PC-3 (cell line): ENCODE measurements at regions not wholly inside any gene's neighbourhood (a gene's known extent, or its start where the extent isn't known, plus 50 kb on each side); places are given as distances from the start of the nearest gene placed in this dataset.
"Not testable (repeated sequence)": the region's sequence is repeated elsewhere in the genome, so short reads cannot be mapped to it uniquely, and the experiment has no call there.

Experiments
- ATAC-seq: fragments of 200-7000 bp; cut with Tn5 transposase; 2 replicates; pipeline ENCODE4 v1.9.1; 2020; ENCODE audit warnings: mild to moderate bottlenecking, moderate library complexity
- BruUV-seq: library from RNA; stranded (reverse); fragments of 400-500 nt; replicated peaks from 2 replicates; lab custom pipeline; 2021; lab: Mats Ljungman, UMichigan
- CTCF ChIA-PET: fragments of 300-600 bp; sonication (Branson Sonifier 250); formaldehyde crosslinking; loops from one replicate; lab custom pipeline; 2022; ENCODE audit warnings: antibody characterized with exemption; lab: Charles Lee
- POLR2A ChIA-PET: fragments of 300-600 bp; sonication (Branson Sonifier 250); formaldehyde crosslinking; loops from one replicate; lab custom pipeline; 2022; ENCODE audit warnings: antibody characterized with exemption; ENCODE audit not compliant: unreplicated experiment; lab: Charles Lee
- DNase-seq: peaks from one replicate; pipeline ENCODE4 v3.0.0-alpha.2; 2015
- H2AFZ ChIP-seq: fragments of 300-600 bp; sonication (generic); 2 replicates; pipeline ENCODE4 v1.6.0; 2016; ENCODE audit warnings: antibody characterized with exemption, low read length
- H3F3A ChIP-seq: fragments of 300-600 bp; sonication (generic); one replicate; pipeline ENCODE4 v1.6.0; 2017; ENCODE audit warnings: antibody characterized with exemption, low read length, control low read depth, mild to moderate bottlenecking; ENCODE audit not compliant: unreplicated experiment
- H3K27ac ChIP-seq: fragments of 300-600 bp; sonication (generic); 2 replicates; pipeline ENCODE4 v1.5.1; 2016; ENCODE audit warnings: mild to moderate bottlenecking, low read length
- H3K27me3 ChIP-seq: fragments of 300-600 bp; sonication (generic); 2 replicates; pipeline ENCODE4 v1.6.1; 2016; ENCODE audit warnings: low read length, mixed read lengths
- H3K36me3 ChIP-seq: fragments of 300-600 bp; sonication (generic); 2 replicates; pipeline ENCODE4 v1.6.1; 2016; ENCODE audit warnings: low read depth, mixed run types, low read length, mixed read lengths
- H3K4me1 ChIP-seq: fragments of 300-600 bp; sonication (generic); 2 replicates; pipeline ENCODE4 v1.5.1; 2016; ENCODE audit warnings: low read length; ENCODE audit not compliant: insufficient read depth
- H3K4me2 ChIP-seq: fragments of 300-600 bp; sonication (generic); 2 replicates; pipeline ENCODE4 v1.6.0; 2016; ENCODE audit warnings: low read length
- H3K4me3 ChIP-seq: fragments of 300-600 bp; sonication (generic); 2 replicates; pipeline ENCODE4 v1.5.1; 2016; ENCODE audit warnings: mild to moderate bottlenecking, low read length, mixed read lengths
- H3K79me2 ChIP-seq: fragments of 300-600 bp; sonication (generic); 2 replicates; pipeline ENCODE4 v1.6.1; 2017; ENCODE audit warnings: low read length, mixed read lengths
- H3K9ac ChIP-seq: fragments of 300-600 bp; sonication (generic); 2 replicates; pipeline ENCODE4 v1.6.0; 2016; ENCODE audit warnings: mild to moderate bottlenecking, low read length
- H3K9me2 ChIP-seq: fragments of 300-600 bp; sonication (generic); replicated peaks from 2 replicates; pipeline ENCODE4 v1.6.1; 2016; ENCODE audit warnings: mixed run types, low read length, mixed read lengths
- H3K9me3 ChIP-seq: fragments of 300-600 bp; sonication (generic); 2 replicates; pipeline ENCODE4 v1.6.1; 2016; ENCODE audit warnings: low read length, mixed read lengths
- H4K20me1 ChIP-seq: fragments of 300-600 bp; sonication (generic); 2 replicates; pipeline ENCODE4 v1.6.1; 2016; ENCODE audit warnings: low read length, mixed read lengths
- EZH2 ChIP-seq: fragments of 300-600 bp; sonication (generic); IDR thresholded peaks from one replicate; pipeline ENCODE4 v1.6.1; 2017; ENCODE audit warnings: antibody characterized with exemption, mild to moderate bottlenecking, low read length; ENCODE audit not compliant: unreplicated experiment
- EZH2phosphoT487 ChIP-seq: fragments of 300-600 bp; sonication (generic); IDR thresholded peaks from 2 replicates; pipeline ENCODE4 v1.6.1; 2018; ENCODE audit warnings: mild to moderate bottlenecking, antibody characterized with exemption, low read length, borderline replicate concordance
- intact Hi-C: fragments of 100-400 bp; cut with micrococcal nuclease; formaldehyde crosslinking; loops from 2 replicates; pipeline ENCODE4 v1.9.0; 2023
- TF ChIP-seq, protein P1 (sequence below): fragments of 300-600 bp; sonication (generic); conservative IDR thresholded peaks from 2 replicates; pipeline ENCODE4 v1.5.1; 2017; ENCODE audit warnings: antibody characterized with exemption, low read depth, mild to moderate bottlenecking, low read length

GRCh38 chr6:51182827-51183226 is 364.2 kb downstream of the TFAP2B start:
- Histone ChIP-seq H3K36me3 (no peaks in the 10 kb centered on the region), H4K20me1 (no peaks in the 10 kb centered on the region), H3K4me2 (no peak overlapping the region), H2AFZ (no peak overlapping the region), H3K4me3 (no peak overlapping the region), H3F3A (no peaks in the 10 kb centered on the region), H3K9ac (no peak overlapping the region), H3K79me2 (no peaks in the 10 kb centered on the region), H3K27ac (no peak overlapping the region), H3K27me3 (no peaks in the 10 kb centered on the region), H3K4me1 (no peaks in the 10 kb centered on the region), H3K9me3 (no peaks in the 10 kb centered on the region), H3K9me2 (no peaks in the 10 kb centered on the region)
- no peak for ATAC-seq
- BruUV-seq: no TSS peak
- intact Hi-C loops: no loop called here
- ChIA-PET POLR2A (no interaction called here), CTCF (no interaction called here)
- TF ChIP-seq EZH2 (no peak), EZH2phosphoT487 (no peak)
- TF ChIP-seq, protein P1, sequence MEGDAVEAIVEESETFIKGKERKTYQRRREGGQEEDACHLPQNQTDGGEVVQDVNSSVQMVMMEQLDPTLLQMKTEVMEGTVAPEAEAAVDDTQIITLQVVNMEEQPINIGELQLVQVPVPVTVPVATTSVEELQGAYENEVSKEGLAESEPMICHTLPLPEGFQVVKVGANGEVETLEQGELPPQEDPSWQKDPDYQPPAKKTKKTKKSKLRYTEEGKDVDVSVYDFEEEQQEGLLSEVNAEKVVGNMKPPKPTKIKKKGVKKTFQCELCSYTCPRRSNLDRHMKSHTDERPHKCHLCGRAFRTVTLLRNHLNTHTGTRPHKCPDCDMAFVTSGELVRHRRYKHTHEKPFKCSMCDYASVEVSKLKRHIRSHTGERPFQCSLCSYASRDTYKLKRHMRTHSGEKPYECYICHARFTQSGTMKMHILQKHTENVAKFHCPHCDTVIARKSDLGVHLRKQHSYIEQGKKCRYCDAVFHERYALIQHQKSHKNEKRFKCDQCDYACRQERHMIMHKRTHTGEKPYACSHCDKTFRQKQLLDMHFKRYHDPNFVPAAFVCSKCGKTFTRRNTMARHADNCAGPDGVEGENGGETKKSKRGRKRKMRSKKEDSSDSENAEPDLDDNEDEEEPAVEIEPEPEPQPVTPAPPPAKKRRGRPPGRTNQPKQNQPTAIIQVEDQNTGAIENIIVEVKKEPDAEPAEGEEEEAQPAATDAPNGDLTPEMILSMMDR: no peak
- DNase-seq: no peak

DNA sequence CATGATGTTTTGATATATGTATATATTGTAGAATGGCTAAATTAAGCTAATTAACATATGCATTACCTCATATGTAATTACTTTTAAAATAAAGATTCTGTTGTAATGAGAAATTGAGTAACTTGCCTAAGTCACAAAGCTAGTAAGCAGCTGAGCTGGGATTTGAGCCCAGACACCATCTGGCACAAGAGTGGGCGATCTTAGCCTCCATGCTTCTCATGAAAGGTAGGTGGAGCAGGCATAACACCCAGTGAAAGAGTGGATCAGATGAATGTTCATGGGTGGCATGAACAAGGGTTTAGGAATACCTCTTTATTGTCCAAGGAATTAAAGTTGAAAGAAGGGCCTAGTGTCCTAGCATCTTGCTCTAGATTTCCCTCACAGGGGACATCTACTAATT is 365.4 kb downstream of the TFAP2B start:
- intact Hi-C loops: no loop called here
- Histone ChIP-seq H4K20me1 (no peaks in the 10 kb centered on the region), H3K27me3 (no peaks in the 10 kb centered on the region), H3K9me3 (no peaks in the 10 kb centered on the region), H3K9me2 (no peaks in the 10 kb centered on the region), H3K27ac (no peak overlapping the region), H3K4me2 (no peak overlapping the region), H3K4me3 (no peak overlapping the region), H3F3A (no peaks in the 10 kb centered on the region), H2AFZ (no peak overlapping the region), H3K36me3 (no peaks in the 10 kb centered on the region), H3K4me1 (no peaks in the 10 kb centered on the region), H3K79me2 (no peaks in the 10 kb centered on the region), H3K9ac (no peak overlapping the region)
- DNase-seq: no peak
- ChIA-PET POLR2A (no interaction called here), CTCF (no interaction called here)
- BruUV-seq: no TSS peak
- ATAC-seq: no peak
- TF ChIP-seq EZH2phosphoT487 (no peak), EZH2 (no peak)
- TF ChIP-seq, protein P1: no peak

DNA sequence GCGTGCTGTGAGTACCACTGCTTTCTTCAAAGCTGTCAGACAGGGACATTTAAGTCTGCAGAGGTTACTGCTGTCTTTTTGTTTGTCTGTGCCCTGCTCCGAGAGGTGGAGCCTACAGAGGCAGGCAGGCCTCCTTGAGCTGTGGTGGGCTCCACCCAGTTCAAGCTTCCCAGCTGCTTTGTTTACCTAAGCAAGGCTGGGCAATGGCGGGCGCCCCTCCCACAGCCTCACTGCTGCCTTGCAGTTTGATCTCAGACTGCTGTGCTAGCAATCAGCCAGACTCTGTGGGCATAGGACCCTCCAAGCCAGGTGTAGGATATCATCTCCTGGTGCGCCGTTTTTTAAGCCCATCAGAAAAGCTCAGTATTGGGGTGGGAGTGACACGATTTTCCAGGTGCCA is 374.5 kb downstream of the TFAP2B start:
- H3K9ac ChIP-seq, H3K27me3 ChIP-seq, intact Hi-C loops, ATAC-seq, H3K9me2 ChIP-seq, H3K36me3 ChIP-seq, H3K27ac ChIP-seq, H3K4me1 ChIP-seq, H3K9me3 ChIP-seq, H3F3A ChIP-seq, DNase-seq, H4K20me1 ChIP-seq, BruUV-seq, H3K4me2 ChIP-seq, H2AFZ ChIP-seq, H3K4me3 ChIP-seq, POLR2A ChIA-PET, H3K79me2 ChIP-seq, CTCF ChIA-PET: not testable (repeated sequence)
